GM23338 (cell line): ENCODE measurements at regions not wholly inside any gene's neighbourhood (a gene's known extent, or its start where the extent isn't known, plus 50 kb on each side); places are given as distances from the start of the nearest gene placed in this dataset.

Source experiments
- ATAC-seq: fragments of 200-7000 bp; cut with Tn5 transposase; 3 replicates; pipeline ENCODE4 v1.9.1; 2020
- DNase-seq: peaks from one replicate; pipeline ENCODE4 v3.0.0-alpha.2; 2015; ENCODE audit warnings: low spot score
- H2AFZ ChIP-seq: fragments of 200-600 bp; sonication (generic); 2 replicates; pipeline ENCODE4 v1.8.0; 2016; ENCODE audit warnings: antibody characterized with exemption, mild to moderate bottlenecking, moderate library complexity
- H3F3A ChIP-seq: fragments of 200-600 bp; sonication (generic); replicated peaks from 2 replicates; pipeline ENCODE4 v1.8.0; 2017; ENCODE audit warnings: antibody characterized with exemption, mixed run types, low read depth
- H3K27ac ChIP-seq: fragments of 200-600 bp; sonication (generic); 2 replicates; pipeline ENCODE4 v1.6.1; 2016; ENCODE audit warnings: low read depth
- H3K27me3 ChIP-seq: fragments of 200-600 bp; sonication (generic); 2 replicates; pipeline ENCODE4 v1.8.0; 2016; ENCODE audit warnings: mild to moderate bottlenecking, mixed run types, moderate library complexity; ENCODE audit not compliant: insufficient read depth
- H3K36me3 ChIP-seq: fragments of 200-600 bp; sonication (generic); 2 replicates; pipeline ENCODE4 v1.8.0; 2016; ENCODE audit warnings: mild to moderate bottlenecking; ENCODE audit not compliant: insufficient read depth
- H3K4me1 ChIP-seq: fragments of 200-600 bp; sonication (generic); 2 replicates; pipeline ENCODE4 v1.8.0; 2016; ENCODE audit warnings: mild to moderate bottlenecking, moderate library complexity; ENCODE audit not compliant: insufficient read depth
- H3K4me2 ChIP-seq: fragments of 200-600 bp; sonication (generic); 2 replicates; pipeline ENCODE4 v1.7.1; 2017; ENCODE audit warnings: mixed run types
- H3K4me3 ChIP-seq: fragments of 200-600 bp; sonication (generic); 2 replicates; pipeline ENCODE4 v1.6.1; 2016; ENCODE audit warnings: mixed run types
- H3K79me2 ChIP-seq: fragments of 200-600 bp; sonication (generic); replicated peaks from 2 replicates; pipeline ENCODE4 v1.8.0; 2017; ENCODE audit warnings: mild to moderate bottlenecking; ENCODE audit not compliant: insufficient read depth
- H3K9me2 ChIP-seq: fragments of 200-600 bp; sonication (generic); 2 replicates; pipeline ENCODE4 v1.8.0; 2017; ENCODE audit not compliant: insufficient read depth
- H4K20me1 ChIP-seq: fragments of 200-600 bp; sonication (generic); replicated peaks from 2 replicates; pipeline ENCODE4 v1.8.0; 2017; ENCODE audit warnings: mild to moderate bottlenecking; ENCODE audit not compliant: insufficient read depth
- H3K27ac Mint-ChIP-seq: 2 replicates; pipeline ENCODE4 v1.8.0; 2020; ENCODE audit warnings: inconsistent platforms, mild to moderate bottlenecking, moderate library complexity, mixed read lengths
- H3K27me3 Mint-ChIP-seq: 3 replicates; pipeline ENCODE4 v1.8.0; 2022; ENCODE audit warnings: low read depth, mild to moderate bottlenecking, moderate library complexity, mixed read lengths, inconsistent platforms; ENCODE audit not compliant: insufficient read depth, poor library complexity
- H3K36me3 Mint-ChIP-seq: 3 replicates; pipeline ENCODE4 v1.8.0; 2021; ENCODE audit warnings: low read depth, mild to moderate bottlenecking, inconsistent platforms, moderate library complexity, mixed read lengths
- H3K4me1 Mint-ChIP-seq: 3 replicates; pipeline ENCODE4 v1.8.0; 2020; ENCODE audit warnings: mild to moderate bottlenecking, inconsistent platforms, mixed read lengths
- H3K4me3 Mint-ChIP-seq: 3 replicates; pipeline ENCODE4 v1.8.0; 2021; ENCODE audit warnings: moderate library complexity, mild to moderate bottlenecking, inconsistent platforms, mixed read lengths
- H3K9me3 Mint-ChIP-seq: 3 replicates; pipeline ENCODE4 v1.8.0; 2020; ENCODE audit warnings: moderate library complexity, mild to moderate bottlenecking, inconsistent platforms, mixed read lengths
- CREB1 ChIP-seq: fragments of 250-450 bp; sonication (Bioruptor Pico); IDR thresholded peaks from 2 replicates; pipeline ENCODE4 v1.5.0; 2020; ENCODE audit warnings: low read depth, mild to moderate bottlenecking, moderate library complexity
- EZH2 ChIP-seq: fragments of 200-600 bp; sonication (generic); IDR thresholded peaks from one replicate; pipeline ENCODE4 v1.8.0; 2017; ENCODE audit warnings: antibody characterized with exemption, mild to moderate bottlenecking, low read depth; ENCODE audit not compliant: unreplicated experiment
- EZH2phosphoT487 ChIP-seq: fragments of 200-600 bp; sonication (generic); IDR thresholded peaks from one replicate; pipeline ENCODE4 v1.8.1; 2018; ENCODE audit warnings: antibody characterized with exemption; ENCODE audit not compliant: unreplicated experiment
- JUNB ChIP-seq: IDR thresholded peaks from one replicate; pipeline ENCODE4 v1.6.1; 2016; ENCODE audit warnings: antibody characterized with exemption; ENCODE audit not compliant: unreplicated experiment
- NANOG ChIP-seq: IDR thresholded peaks from 2 replicates; pipeline ENCODE4 v1.6.1; 2016; ENCODE audit warnings: antibody characterized with exemption, borderline replicate concordance
- POLR2AphosphoS5 ChIP-seq: IDR thresholded peaks from 2 replicates; pipeline ENCODE4 v1.6.1; 2016; ENCODE audit warnings: antibody characterized with exemption, low read depth
- STAT1 ChIP-seq: IDR thresholded peaks from one replicate; pipeline ENCODE4 v1.6.1; 2016; ENCODE audit warnings: antibody characterized with exemption; ENCODE audit not compliant: unreplicated experiment
- ZNF114 ChIP-seq: fragments of 250-450 bp; sonication (Bioruptor Pico); IDR thresholded peaks from 2 replicates; pipeline ENCODE4 v1.5.0; 2020; ENCODE audit warnings: mild to moderate bottlenecking, moderate library complexity
- ZNF331 ChIP-seq: fragments of 250-450 bp; sonication (Bioruptor Pico); IDR thresholded peaks from 2 replicates; pipeline ENCODE4 v1.5.0; 2020; ENCODE audit warnings: low read depth, mild to moderate bottlenecking, moderate library complexity
- TF ChIP-seq, protein P1 (sequence below): IDR thresholded peaks from 2 replicates; pipeline ENCODE4 v1.6.1; 2016; ENCODE audit warnings: antibody characterized with exemption
- TF ChIP-seq, protein P2 (sequence below): fragments of 250-450 bp; sonication (Bioruptor Pico); IDR thresholded peaks from 2 replicates; pipeline ENCODE4 v1.5.0; 2020; ENCODE audit warnings: mild to moderate bottlenecking, moderate library complexity
- TF ChIP-seq, protein P3 (sequence below): IDR thresholded peaks from one replicate; pipeline ENCODE4 v1.6.1; 2018; ENCODE audit warnings: antibody characterized with exemption; ENCODE audit not compliant: unreplicated experiment
- TF ChIP-seq, protein P4 (sequence below), 2 experiments: fragments of 200-600 bp in 1 of 2; sonication (generic) in 1 of 2; conservative IDR thresholded peaks; 2 replicates each; pipeline versions ENCODE4 v1.5.1 to v1.6.1; 2016 to 2017; ENCODE audit warnings: antibody characterized with exemption in 2 of 2, low read depth in 2 of 2, mild to moderate bottlenecking in 2 of 2, moderate library complexity in 1 of 2

DNA sequence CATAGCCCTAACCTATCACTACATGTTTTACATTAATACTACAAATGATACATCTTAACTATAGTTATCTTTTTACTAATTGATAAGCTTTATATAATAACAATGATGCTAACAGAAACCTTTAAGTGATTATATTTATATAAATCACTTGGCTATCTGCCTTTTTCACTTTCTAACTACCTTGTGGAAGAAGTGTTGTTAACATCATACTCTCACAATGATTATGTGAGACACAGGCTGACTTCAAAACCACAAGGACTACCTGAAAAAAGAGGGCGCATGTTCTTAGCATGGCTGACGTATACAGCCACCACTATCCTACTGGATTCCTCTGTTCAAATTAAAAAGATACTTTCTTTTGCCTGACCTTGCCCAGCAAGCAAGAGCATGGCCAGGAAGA, 135.3 kb upstream of the SOX5 start:
- H3K27me3 Mint-ChIP-seq = no peaks in the 10 kb centered on the region
- H3K36me3 ChIP-seq = no peaks in the 10 kb centered on the region
- H3K36me3 Mint-ChIP-seq = no peaks in the 10 kb centered on the region
- H3K79me2 ChIP-seq = no peaks in the 10 kb centered on the region
- no peak overlapping the region for H3K4me3 Mint-ChIP-seq
- no peak overlapping the region for H3K27ac ChIP-seq
- no peak for ATAC-seq
- H4K20me1 ChIP-seq = no peaks in the 10 kb centered on the region
- H3K4me1 ChIP-seq = no peaks in the 10 kb centered on the region
- H3F3A ChIP-seq = no peaks in the 10 kb centered on the region
- TF ChIP-seq STAT1 (no peak), EZH2phosphoT487 (no peak), CREB1 (CRISPR knock-in tag) (no peak), NANOG (no peak), ZNF114 (CRISPR knock-in tag) (no peak), ZNF331 (CRISPR knock-in tag) (no peak), POLR2AphosphoS5 (no peak), JUNB (no peak), EZH2 (no peak)
- TF ChIP-seq, protein P1, sequence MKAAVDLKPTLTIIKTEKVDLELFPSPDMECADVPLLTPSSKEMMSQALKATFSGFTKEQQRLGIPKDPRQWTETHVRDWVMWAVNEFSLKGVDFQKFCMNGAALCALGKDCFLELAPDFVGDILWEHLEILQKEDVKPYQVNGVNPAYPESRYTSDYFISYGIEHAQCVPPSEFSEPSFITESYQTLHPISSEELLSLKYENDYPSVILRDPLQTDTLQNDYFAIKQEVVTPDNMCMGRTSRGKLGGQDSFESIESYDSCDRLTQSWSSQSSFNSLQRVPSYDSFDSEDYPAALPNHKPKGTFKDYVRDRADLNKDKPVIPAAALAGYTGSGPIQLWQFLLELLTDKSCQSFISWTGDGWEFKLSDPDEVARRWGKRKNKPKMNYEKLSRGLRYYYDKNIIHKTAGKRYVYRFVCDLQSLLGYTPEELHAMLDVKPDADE = no peak
- TF ChIP-seq, protein P2, sequence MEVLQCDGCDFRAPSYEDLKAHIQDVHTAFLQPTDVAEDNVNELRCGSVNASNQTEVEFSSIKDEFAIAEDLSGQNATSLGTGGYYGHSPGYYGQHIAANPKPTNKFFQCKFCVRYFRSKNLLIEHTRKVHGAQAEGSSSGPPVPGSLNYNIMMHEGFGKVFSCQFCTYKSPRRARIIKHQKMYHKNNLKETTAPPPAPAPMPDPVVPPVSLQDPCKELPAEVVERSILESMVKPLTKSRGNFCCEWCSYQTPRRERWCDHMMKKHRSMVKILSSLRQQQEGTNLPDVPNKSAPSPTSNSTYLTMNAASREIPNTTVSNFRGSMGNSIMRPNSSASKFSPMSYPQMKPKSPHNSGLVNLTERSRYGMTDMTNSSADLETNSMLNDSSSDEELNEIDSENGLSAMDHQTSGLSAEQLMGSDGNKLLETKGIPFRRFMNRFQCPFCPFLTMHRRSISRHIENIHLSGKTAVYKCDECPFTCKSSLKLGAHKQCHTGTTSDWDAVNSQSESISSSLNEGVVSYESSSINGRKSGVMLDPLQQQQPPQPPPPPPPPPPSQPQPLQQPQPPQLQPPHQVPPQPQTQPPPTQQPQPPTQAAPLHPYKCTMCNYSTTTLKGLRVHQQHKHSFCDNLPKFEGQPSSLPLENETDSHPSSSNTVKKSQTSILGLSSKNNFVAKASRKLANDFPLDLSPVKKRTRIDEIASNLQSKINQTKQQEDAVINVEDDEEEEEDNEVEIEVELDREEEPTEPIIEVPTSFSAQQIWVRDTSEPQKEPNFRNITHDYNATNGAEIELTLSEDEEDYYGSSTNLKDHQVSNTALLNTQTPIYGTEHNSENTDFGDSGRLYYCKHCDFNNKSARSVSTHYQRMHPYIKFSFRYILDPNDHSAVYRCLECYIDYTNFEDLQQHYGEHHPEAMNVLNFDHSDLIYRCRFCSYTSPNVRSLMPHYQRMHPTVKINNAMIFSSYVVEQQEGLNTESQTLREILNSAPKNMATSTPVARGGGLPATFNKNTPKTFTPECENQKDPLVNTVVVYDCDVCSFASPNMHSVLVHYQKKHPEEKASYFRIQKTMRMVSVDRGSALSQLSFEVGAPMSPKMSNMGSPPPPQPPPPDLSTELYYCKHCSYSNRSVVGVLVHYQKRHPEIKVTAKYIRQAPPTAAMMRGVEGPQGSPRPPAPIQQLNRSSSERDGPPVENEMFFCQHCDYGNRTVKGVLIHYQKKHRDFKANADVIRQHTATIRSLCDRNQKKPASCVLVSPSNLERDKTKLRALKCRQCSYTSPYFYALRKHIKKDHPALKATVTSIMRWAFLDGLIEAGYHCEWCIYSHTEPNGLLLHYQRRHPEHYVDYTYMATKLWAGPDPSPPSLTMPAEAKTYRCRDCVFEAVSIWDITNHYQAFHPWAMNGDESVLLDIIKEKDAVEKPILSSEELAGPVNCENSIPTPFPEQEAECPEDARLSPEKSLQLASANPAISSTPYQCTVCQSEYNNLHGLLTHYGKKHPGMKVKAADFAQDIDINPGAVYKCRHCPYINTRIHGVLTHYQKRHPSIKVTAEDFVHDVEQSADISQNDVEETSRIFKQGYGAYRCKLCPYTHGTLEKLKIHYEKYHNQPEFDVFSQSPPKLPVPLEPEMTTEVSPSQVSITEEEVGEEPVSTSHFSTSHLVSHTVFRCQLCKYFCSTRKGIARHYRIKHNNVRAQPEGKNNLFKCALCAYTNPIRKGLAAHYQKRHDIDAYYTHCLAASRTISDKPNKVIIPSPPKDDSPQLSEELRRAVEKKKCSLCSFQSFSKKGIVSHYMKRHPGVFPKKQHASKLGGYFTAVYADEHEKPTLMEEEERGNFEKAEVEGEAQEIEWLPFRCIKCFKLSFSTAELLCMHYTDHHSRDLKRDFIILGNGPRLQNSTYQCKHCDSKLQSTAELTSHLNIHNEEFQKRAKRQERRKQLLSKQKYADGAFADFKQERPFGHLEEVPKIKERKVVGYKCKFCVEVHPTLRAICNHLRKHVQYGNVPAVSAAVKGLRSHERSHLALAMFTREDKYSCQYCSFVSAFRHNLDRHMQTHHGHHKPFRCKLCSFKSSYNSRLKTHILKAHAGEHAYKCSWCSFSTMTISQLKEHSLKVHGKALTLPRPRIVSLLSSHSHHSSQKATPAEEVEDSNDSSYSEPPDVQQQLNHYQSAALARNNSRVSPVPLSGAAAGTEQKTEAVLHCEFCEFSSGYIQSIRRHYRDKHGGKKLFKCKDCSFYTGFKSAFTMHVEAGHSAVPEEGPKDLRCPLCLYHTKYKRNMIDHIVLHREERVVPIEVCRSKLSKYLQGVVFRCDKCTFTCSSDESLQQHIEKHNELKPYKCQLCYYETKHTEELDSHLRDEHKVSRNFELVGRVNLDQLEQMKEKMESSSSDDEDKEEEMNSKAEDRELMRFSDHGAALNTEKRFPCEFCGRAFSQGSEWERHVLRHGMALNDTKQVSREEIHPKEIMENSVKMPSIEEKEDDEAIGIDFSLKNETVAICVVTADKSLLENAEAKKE (CRISPR knock-in tag) = no peak
- TF ChIP-seq, protein P3, sequence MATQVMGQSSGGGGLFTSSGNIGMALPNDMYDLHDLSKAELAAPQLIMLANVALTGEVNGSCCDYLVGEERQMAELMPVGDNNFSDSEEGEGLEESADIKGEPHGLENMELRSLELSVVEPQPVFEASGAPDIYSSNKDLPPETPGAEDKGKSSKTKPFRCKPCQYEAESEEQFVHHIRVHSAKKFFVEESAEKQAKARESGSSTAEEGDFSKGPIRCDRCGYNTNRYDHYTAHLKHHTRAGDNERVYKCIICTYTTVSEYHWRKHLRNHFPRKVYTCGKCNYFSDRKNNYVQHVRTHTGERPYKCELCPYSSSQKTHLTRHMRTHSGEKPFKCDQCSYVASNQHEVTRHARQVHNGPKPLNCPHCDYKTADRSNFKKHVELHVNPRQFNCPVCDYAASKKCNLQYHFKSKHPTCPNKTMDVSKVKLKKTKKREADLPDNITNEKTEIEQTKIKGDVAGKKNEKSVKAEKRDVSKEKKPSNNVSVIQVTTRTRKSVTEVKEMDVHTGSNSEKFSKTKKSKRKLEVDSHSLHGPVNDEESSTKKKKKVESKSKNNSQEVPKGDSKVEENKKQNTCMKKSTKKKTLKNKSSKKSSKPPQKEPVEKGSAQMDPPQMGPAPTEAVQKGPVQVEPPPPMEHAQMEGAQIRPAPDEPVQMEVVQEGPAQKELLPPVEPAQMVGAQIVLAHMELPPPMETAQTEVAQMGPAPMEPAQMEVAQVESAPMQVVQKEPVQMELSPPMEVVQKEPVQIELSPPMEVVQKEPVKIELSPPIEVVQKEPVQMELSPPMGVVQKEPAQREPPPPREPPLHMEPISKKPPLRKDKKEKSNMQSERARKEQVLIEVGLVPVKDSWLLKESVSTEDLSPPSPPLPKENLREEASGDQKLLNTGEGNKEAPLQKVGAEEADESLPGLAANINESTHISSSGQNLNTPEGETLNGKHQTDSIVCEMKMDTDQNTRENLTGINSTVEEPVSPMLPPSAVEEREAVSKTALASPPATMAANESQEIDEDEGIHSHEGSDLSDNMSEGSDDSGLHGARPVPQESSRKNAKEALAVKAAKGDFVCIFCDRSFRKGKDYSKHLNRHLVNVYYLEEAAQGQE = no peak
- TF ChIP-seq, protein P4, sequence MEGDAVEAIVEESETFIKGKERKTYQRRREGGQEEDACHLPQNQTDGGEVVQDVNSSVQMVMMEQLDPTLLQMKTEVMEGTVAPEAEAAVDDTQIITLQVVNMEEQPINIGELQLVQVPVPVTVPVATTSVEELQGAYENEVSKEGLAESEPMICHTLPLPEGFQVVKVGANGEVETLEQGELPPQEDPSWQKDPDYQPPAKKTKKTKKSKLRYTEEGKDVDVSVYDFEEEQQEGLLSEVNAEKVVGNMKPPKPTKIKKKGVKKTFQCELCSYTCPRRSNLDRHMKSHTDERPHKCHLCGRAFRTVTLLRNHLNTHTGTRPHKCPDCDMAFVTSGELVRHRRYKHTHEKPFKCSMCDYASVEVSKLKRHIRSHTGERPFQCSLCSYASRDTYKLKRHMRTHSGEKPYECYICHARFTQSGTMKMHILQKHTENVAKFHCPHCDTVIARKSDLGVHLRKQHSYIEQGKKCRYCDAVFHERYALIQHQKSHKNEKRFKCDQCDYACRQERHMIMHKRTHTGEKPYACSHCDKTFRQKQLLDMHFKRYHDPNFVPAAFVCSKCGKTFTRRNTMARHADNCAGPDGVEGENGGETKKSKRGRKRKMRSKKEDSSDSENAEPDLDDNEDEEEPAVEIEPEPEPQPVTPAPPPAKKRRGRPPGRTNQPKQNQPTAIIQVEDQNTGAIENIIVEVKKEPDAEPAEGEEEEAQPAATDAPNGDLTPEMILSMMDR (conservative IDR thresholded peaks at IDR 0.05; ENCODE audit: low read depth in 2 of 2) = no peak
- no peaks in the 10 kb centered on the region for H3K27me3 ChIP-seq
- no peak overlapping the region for H3K4me2 ChIP-seq
- no peak overlapping the region for H3K27ac Mint-ChIP-seq
- DNase-seq = no peak
- no peak overlapping the region for H3K4me3 ChIP-seq
- H3K4me1 Mint-ChIP-seq = peaks cover 3% of the 10 kb centered on the region; the same call in 1 of the 3 replicates
- no peaks in the 10 kb centered on the region for H3K9me3 Mint-ChIP-seq
- no peak overlapping the region for H2AFZ ChIP-seq
- H3K9me2 ChIP-seq = no peaks in the 10 kb centered on the region
